HG03196 (cell line): ENCODE measurements at regions not wholly inside any gene's neighbourhood (a gene's known extent, or its start where the extent isn't known, plus 50 kb on each side); places are given as distances from the start of the nearest gene placed in this dataset.

Experiments
- ATAC-seq: cut with Tn5 transposase; IDR thresholded peaks from one replicate; pipeline ENCODE4 v1.9.1; 2021; ENCODE audit not compliant: unreplicated experiment

GRCh38 chr12:58186401-58186800 lies 245.0 kb downstream of the ATP23 start:
- no peak for ATAC-seq

- no peak for ATAC-seq
These were observed 245.5 kb downstream of the ATP23 start for GRCh38 chr12:58186914-58187313.

GRCh38 chr12:58189030-58189429 lies 247.7 kb downstream of the ATP23 start:
- ATAC-seq: no peak

GRCh38 chr12:58189893-58190292 lies 248.5 kb downstream of the ATP23 start:
- no peak for ATAC-seq

GRCh38 chr12:58190618-58191017 lies 249.3 kb downstream of the ATP23 start:
- ATAC-seq: no peak

- no peak for ATAC-seq
These were observed 255.6 kb downstream of the ATP23 start for GRCh38 chr12:58196971-58197370.

GRCh38 chr12:58202933-58203718 lies 261.8 kb downstream of the ATP23 start:
- no peak for ATAC-seq

GRCh38 chr12:58204071-58204470 lies 262.7 kb downstream of the ATP23 start:
- no peak for ATAC-seq

- no peak for ATAC-seq
These were observed 265.5 kb downstream of the ATP23 start for GRCh38 chr12:58206876-58207275.

GRCh38 chr12:58211211-58211610 lies 269.8 kb downstream of the ATP23 start:
- ATAC-seq: no peak

GRCh38 chr12:58217130-58217529 lies 275.8 kb downstream of the ATP23 start:
- no peak for ATAC-seq

GRCh38 chr12:58224536-58225105 lies 283.3 kb downstream of the ATP23 start:
- ATAC-seq: no peak

- ATAC-seq: no peak
These were observed 284.0 kb downstream of the ATP23 start for GRCh38 chr12:58225203-58225877.

GRCh38 chr12:58233886-58234285 lies 292.5 kb downstream of the ATP23 start:
- no peak for ATAC-seq

- ATAC-seq: no peak
These were observed 297.0 kb downstream of the ATP23 start for GRCh38 chr12:58238411-58238810.

- no peak for ATAC-seq
These were observed 299.7 kb downstream of the ATP23 start for GRCh38 chr12:58241099-58241498.

- no peak for ATAC-seq
These were observed 301.6 kb downstream of the ATP23 start for GRCh38 chr12:58242796-58243630.

GRCh38 chr12:58247633-58248032 lies 306.3 kb downstream of the ATP23 start:
- ATAC-seq: no peak

- no peak for ATAC-seq
These were observed 307.2 kb downstream of the ATP23 start for GRCh38 chr12:58248599-58248998.

GRCh38 chr12:58249610-58250009 lies 308.2 kb downstream of the ATP23 start:
- ATAC-seq: no peak

GRCh38 chr12:58250077-58250476 lies 308.7 kb downstream of the ATP23 start:
- no peak for ATAC-seq
